ENCODE measurements at regions not wholly inside any gene's neighbourhood (a gene's known extent, or its start where the extent isn't known, plus 50 kb on each side); places are given as distances from the start of the nearest gene placed in this dataset.

- DNase-seq (ENCODE audit: extremely low read depth in 1 of 2, low read depth in 1 of 2) = no peak
Observed at GRCh38 chr21:16530656-16531055, 800.9 kb downstream of the USP25 start.

DNA sequence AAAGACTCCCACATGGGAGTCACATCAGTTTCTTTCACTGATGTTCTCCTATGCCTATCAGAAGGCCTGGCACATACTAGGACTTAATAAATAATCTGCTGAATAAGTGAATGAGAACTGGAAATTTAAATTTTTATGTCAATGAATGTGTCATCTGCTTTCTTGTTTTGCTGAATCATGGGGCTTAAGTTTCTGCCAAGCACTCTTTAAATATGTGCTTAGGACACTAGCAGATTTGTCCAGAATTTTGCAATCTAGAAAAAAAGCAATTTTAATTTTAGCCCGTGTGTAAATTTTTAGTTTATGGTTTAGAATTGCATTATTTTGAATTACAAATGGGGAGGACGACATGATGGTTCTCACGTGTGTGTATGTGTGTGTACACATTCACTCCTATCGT lies 803.1 kb downstream of the USP25 start:
- DNase-seq (ENCODE audit: extremely low read depth in 1 of 2, low read depth in 1 of 2) = no peak

DNA sequence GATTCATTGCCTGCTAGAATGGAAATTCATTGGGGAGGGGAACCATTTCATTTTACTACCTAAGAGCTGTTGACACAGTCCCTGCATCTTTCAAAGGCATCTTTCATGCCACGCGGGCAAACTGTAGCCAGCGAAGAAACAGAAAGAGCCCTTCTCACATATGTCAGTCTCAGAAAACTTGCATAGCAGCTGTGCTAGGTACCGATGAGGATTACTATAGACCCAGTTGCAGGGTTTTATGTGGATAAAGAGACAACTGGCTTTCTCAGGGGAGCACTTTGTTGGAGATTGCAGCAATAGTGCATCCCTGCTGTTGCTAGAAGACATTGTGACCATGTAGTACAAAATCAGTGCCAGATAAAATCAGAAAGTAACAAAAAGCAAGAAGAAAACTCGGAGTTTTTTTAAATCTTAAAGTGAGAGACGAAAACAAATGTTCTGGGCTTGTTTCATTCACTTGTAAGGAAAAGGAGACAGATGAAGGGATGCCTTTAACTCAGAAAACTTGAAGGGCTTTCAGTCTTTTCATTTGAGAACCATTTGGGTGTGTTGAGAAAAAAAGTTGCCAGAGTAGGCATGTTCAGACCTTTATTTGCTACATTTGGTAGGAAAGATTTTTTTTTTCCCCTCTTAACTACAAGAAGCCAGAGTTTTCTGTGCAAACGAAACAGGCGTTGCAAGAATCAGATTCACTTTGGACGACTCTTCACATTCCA lies 804.1 kb downstream of the USP25 start:
- DNase-seq (ENCODE audit: extremely low read depth in 1 of 2, low read depth in 1 of 2) = no peak

DNA sequence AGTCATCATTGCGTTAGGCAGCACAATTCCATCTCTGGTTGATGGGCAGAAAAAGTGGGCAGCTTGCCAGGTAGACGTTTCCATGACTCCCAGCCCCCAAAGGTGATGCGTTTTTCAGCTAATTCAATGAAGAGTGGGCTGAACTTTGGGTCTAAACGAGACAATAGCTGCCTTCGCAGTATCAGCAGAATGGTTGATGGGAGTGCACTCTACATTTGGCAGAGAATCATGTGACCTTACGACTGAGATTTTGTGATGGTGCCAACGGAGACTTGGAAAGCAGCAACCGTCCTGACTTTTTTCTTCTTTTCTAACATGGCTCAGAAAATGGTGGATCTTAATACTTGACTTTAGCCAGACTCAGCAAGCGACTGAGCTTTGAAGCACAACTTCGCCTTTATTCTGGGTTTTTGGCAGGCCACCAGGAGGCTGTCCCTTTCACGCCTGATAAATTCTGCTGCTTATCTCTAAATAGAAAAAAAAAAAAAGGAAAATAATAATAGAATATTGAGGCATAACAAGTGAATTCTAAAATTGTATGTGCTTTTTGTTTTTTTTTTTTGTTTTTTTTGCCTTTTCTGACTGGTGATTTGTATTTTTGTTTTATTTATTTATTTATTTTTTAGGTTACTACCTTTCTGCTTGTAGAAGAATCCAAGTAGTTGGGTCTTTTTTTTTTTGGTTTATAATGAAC lies 804.8 kb downstream of the USP25 start:
- DNase-seq (ENCODE audit: extremely low read depth in 1 of 2, low read depth in 1 of 2) = no peak

- no peak for DNase-seq (ENCODE audit: extremely low read depth in 1 of 2, low read depth in 1 of 2)
Observed at GRCh38 chr21:16535102-16535422, 805.3 kb downstream of the USP25 start.

DNA sequence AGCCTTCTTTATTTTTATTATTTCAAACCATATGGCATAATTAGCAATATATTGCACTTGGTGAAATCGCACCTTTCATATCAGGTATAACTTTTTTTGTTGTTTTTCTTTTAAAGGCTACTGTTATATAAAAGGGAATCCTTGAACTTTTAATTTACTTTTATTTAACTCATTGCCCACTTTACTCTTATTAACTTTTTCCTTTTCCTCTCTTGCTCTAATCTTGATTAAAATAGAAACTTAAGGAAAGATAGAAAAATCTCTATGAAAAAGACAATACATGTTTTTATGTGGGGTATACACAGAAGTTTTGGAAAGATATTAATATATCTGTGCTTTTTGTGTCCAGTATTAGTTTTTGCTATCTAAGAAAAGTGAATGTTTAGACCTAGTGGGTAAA lies 805.8 kb downstream of the USP25 start:
- DNase-seq (ENCODE audit: extremely low read depth in 1 of 2, low read depth in 1 of 2) = no peak

DNA sequence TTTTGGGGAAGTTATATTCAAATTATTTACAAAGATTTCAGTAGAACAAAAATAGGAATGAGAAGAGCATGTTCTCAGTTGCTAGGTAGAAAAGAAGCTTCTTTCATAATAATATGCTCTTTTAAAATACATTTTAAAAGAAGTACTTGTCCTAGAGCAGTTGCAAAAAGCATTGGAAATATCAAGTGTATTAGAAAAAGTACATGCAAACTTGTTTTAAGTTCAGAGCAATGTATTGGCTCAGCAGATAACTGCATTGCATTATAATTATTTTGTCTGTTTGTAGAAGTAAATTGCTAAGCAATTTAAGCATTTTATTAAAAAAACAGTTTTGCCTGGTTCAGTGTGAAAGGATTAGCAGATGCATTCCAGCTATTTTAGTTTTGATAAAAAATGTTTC lies 806.4 kb downstream of the USP25 start:
- no peak for DNase-seq (ENCODE audit: extremely low read depth in 1 of 2, low read depth in 1 of 2)

GRCh38 chr21:16536643-16537434 lies 807.1 kb downstream of the USP25 start:
- no peak for DNase-seq (ENCODE audit: extremely low read depth in 1 of 2, low read depth in 1 of 2)

DNA sequence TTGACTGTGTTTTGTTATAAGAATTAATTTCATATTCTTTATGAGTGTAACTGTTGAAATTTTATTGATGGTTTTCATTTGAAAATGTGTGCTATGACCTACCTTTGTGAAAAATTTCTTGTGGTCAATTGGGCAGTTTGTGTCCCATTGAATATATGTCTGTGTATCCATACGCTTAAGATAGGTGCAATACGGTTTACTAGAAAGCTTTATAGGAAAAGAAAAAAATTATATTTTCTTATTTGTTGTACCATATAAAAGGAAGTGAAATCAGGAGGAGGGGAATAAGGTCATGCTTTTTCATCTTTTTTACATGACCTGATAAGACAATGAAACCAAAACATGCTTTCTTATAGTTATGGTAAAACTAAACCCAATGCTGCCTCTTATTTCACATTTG lies 807.7 kb downstream of the USP25 start:
- no peak for DNase-seq (ENCODE audit: extremely low read depth in 1 of 2, low read depth in 1 of 2)

- DNase-seq (ENCODE audit: extremely low read depth in 1 of 2, low read depth in 1 of 2) = no peak
Observed at GRCh38 chr21:16538405-16538804, 808.6 kb downstream of the USP25 start.

DNA sequence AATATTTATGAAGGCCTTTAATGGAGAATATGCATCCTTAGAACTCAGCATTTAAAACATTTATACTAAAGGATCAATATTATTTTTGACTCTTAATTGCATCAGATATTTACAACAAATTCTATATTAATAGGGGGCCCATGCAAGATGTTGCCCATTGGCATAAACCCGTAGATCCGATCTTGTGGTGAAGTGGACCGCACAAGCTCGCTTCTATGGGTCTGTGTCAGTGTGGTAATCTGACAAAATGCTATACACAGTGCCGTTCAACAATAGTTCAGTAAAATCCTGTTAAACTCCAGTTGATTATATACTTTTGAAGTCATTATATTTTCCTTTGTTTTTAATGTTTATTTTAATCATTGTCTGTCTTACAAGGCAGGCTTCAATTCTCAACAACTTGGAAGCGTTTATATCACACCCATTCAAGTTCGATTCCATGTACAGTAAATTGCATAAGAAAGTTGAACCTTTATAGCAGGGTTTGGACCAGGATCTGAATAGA lies 809.2 kb downstream of the USP25 start:
- DNase-seq (ENCODE audit: extremely low read depth in 1 of 2, low read depth in 1 of 2) = no peak

DNA sequence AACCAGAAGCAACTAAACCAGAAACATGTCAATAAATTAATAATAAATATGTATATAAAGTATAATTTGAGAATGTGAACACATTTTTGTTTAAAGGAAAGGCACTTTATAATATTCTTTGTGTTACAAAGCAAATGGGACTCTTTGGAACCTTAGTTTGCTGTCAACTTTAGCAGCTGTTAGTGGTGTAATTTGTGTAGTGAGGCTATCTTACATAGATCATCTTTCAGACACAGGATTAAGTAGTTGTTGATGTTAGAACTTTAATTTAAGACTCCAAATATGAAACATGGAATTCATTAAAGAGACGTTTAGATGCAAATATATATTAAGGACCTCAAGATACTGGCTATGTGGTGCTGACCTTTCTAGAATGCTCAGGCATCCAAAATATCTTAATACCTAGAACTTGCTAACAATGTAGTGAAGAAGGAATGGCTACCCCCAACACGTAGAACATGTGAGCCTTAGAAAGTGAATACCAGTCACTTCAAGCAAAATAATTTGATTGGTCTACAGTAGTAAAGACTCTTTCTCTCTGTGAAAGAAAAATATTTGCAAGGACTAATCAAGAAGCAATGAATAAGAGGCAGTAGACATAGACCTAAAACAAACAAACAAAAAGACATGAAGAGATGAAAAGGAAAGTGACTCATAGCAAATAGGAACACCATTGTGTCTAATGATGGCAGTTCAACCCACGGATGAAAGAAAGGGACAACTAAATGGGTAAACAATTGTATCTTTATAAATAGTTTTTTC lies 811.4 kb downstream of the USP25 start:
- no peak for DNase-seq (ENCODE audit: extremely low read depth in 1 of 2, low read depth in 1 of 2)

- DNase-seq (ENCODE audit: extremely low read depth in 1 of 2, low read depth in 1 of 2) = no peak
Observed at GRCh38 chr21:16550118-16550517, 820.3 kb downstream of the USP25 start.

DNA sequence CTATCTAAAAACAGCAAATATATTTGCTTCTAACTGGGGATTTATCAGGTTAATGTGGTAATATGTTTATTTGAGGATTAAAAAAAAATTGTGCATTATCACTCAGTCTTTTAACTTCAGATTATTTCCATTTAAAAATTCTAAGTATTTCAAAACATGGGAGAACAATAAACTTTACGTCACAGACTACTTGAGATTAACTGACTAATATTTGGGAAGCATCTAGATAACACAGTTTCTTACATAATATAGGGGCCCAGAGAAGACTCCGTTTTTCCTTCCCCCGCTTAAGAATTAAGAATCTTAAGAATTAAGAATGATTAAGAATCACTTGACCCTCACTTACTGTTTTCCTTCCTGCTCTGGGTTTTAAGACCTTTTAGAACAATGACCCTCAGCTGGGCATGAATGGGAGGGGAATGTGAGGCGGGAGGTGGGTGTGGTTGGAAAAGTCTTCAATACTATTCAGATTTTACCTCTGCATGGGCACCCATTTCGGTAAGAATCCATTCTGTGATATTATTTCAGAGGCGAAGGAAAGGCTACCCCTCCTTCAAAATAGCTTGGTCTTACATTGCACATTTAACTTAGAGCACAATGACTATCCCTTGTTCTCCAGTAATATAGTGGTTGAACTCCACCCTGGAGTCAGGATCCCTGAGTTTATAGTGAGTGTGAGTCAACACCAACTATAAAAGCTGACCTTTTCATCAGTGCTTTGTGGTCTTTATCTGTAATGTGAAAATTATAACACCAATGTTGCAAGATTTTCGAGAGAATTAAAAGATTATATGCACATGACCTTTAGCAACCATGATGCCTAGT lies 821.3 kb downstream of the USP25 start:
- DNase-seq (ENCODE audit: extremely low read depth in 1 of 2, low read depth in 1 of 2) = no peak

DNA sequence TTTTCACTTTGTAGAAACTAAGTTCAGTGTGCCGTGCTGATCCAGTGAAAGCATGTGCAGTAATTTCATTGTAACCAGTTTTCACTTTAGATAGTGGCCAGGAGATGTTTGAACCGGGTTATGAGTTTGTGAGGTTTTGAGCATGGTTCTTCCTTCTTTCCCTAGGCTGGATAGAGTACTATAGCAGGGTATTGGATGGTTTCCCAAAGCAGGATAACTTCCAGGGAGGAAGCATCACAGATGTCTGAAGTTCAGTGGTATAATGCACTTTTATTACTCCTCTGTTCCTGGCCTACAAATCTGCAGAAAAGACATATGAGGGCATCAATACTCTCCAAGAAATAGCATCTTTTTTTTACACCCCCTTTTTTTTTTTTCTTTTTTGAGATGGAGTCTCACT lies 823.1 kb downstream of the USP25 start:
- no peak for DNase-seq (ENCODE audit: extremely low read depth in 1 of 2, low read depth in 1 of 2)

DNA sequence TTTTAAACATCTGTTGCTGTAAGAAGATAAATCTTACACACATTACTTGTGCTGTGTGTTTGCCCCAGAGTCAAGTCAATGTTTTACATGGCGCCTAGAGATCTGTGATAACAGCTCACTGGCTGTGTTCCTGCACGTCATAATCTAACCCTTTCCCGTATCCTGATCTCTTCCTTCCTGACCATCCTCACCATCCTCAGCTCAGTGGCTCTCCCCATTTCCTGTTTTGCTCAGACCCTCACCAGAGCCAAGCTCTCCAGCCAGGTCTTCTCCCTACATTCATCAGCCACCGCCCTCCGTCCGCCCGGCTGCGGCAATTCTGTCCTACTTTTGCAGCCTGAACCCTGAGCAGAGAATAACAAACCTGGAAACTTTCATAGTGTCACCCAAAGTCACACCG lies 824.7 kb downstream of the USP25 start:
- no peak for DNase-seq (ENCODE audit: extremely low read depth in 1 of 2, low read depth in 1 of 2)

- no peak for DNase-seq (ENCODE audit: extremely low read depth in 1 of 2, low read depth in 1 of 2)
Observed at GRCh38 chr21:16563116-16563515, 833.3 kb downstream of the USP25 start.

GRCh38 chr21:16563795-16564194 lies 834.0 kb downstream of the USP25 start:
- no peak for DNase-seq (ENCODE audit: extremely low read depth in 1 of 2, low read depth in 1 of 2)

GRCh38 chr21:16568244-16568643 lies 838.5 kb downstream of the USP25 start:
- DNase-seq (ENCODE audit: extremely low read depth in 1 of 2, low read depth in 1 of 2) = no peak

GRCh38 chr21:16568661-16569060 lies 838.9 kb downstream of the USP25 start:
- no peak for DNase-seq (ENCODE audit: extremely low read depth in 1 of 2, low read depth in 1 of 2)

Data from activated CD8-positive, alpha-beta memory T cell treated with anti-CD3 and anti-CD28 coated beads for 1 hour (primary cell).